Ishikawa (cell line): ENCODE measurements at regions not wholly inside any gene's neighbourhood (a gene's known extent, or its start where the extent isn't known, plus 50 kb on each side); places are given as distances from the start of the nearest gene placed in this dataset.

ENCODE experiments used
- CREB1 ChIP-seq: IDR thresholded peaks from 2 replicates; pipeline ENCODE4 v1.6.1; 2012; ENCODE audit warnings: low read depth
- EGR1 ChIP-seq: IDR thresholded peaks from 2 replicates; pipeline ENCODE4 v1.6.1; 2012
- NFIC ChIP-seq: IDR thresholded peaks from 2 replicates; pipeline ENCODE4 v1.6.1; 2012
- RAD21 ChIP-seq: IDR thresholded peaks from 2 replicates; pipeline ENCODE4 v1.6.1; 2012; ENCODE audit warnings: low read depth
- REST ChIP-seq: IDR thresholded peaks from 2 replicates; pipeline ENCODE4 v1.6.1; 2012; ENCODE audit warnings: low read depth, mild to moderate bottlenecking
- USF1 ChIP-seq: IDR thresholded peaks from 2 replicates; pipeline ENCODE4 v1.6.1; 2012

- TF ChIP-seq CREB1, result no peak
- no peak for TF ChIP-seq REST
- no peak for TF ChIP-seq NFIC
- TF ChIP-seq EGR1, result no peak
- TF ChIP-seq USF1, result no peak
- TF ChIP-seq RAD21, result no peak
Measured at GRCh38 chr2:45138904-45139303, 129.7 kb upstream of the SIX2 start.
